Natural killer cell treated with Interleukin-12 subunit alpha and Interleukin-12 subunit beta and Interleukin-15 and Interleukin-18, amount 100 ng/mL, for 72 hours (primary cell): ENCODE measurements at regions not wholly inside any gene's neighbourhood (a gene's known extent, or its start where the extent isn't known, plus 50 kb on each side); places are given as distances from the start of the nearest gene placed in this dataset.
"Not testable (repeated sequence)": the region's sequence is repeated elsewhere in the genome, so short reads cannot be mapped to it uniquely, and the experiment has no call there.

Experiments used
- ATAC-seq, 2 donors: fragments of 150-1000 bp; cut with Tn5 transposase in 1 of 2; sonication (Bioruptor Pico), chemical (Tn5 transposase) in 1 of 2; 2 replicates each; pipeline ENCODE4 v1.10.0; 2021
- DNase-seq: peaks from one replicate; pipeline ENCODE4 v3.0.0; 2022; ENCODE audit warnings: low spot score
- H3K27ac Mint-ChIP-seq, 2 donors: 1 replicate in 1 of 2; 2 replicates in 1 of 2; pipeline ENCODE4 v1.8.0; 2022; ENCODE audit warnings: mixed read lengths in 2 of 2, mild to moderate bottlenecking in 1 of 2, moderate library complexity in 1 of 2
- H3K27me3 Mint-ChIP-seq, 2 donors: 1 replicate in 1 of 2; 2 replicates in 1 of 2; pipeline ENCODE4 v1.8.0; 2022; ENCODE audit warnings: mixed read lengths in 2 of 2
- H3K36me3 Mint-ChIP-seq: one replicate; pipeline ENCODE4 v1.8.0; 2022; ENCODE audit warnings: mixed read lengths
- H3K4me1 Mint-ChIP-seq, 2 donors: 1 replicate in 1 of 2; 2 replicates in 1 of 2; pipeline ENCODE4 v1.8.0; 2022; ENCODE audit warnings: low read depth in 2 of 2, mixed read lengths in 2 of 2, mild to moderate bottlenecking in 1 of 2
- H3K4me3 Mint-ChIP-seq: one replicate; pipeline ENCODE4 v1.8.0; 2022; ENCODE audit warnings: mixed read lengths
- H3K9me3 Mint-ChIP-seq: 2 replicates; pipeline ENCODE4 v1.8.0; 2022; ENCODE audit warnings: mixed read lengths

DNA sequence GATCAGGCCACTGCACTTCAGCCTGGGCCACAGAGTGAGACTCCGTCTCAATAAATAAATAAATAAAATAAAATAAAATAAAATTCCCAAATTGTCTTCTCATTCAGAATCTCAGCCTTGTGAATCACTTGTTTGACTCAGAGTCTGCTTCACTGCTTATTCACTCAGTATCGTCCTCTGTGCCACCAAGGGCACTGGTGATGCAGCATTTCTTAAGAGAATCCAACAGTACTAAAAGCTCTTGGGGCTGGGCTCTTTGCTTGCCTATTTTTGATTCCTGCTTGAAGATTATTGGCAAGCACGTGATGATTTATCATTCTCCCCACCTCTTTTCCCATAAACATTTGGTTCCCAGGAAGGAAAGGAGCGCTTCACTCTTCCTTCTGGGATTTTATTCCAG lies 54.8 kb upstream of the HMGB1 start:
- Mint-ChIP-seq H3K27ac (no peak overlapping the region), H3K4me1 (no peaks in the 10 kb centered on the region), H3K4me3 (no peak overlapping the region), H3K27me3 (peaks cover 0 to 2% of the 10 kb centered on the region in 2 donors), H3K9me3 (no peaks in the 10 kb centered on the region), H3K36me3 (no peaks in the 10 kb centered on the region)
- no peak for DNase-seq
- no peak for ATAC-seq

DNA sequence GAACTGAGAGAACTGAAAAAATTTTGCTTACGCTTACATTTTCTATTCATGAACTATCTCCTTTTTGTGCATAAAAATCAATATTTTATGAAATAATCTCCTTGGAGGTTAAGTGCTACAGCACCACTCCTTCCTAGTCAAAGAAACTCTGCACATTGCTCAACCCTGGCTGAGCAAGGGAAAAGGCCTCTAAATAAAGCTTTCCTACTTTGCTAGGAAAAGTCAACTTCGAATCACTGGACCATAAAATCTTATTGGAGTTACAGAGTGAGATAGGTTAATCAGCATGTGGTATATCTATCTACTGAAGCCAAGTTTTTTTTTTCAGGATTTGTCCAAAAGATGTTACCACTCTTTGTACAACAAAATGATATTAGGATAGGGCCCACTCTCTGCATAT lies 57.5 kb upstream of the HMGB1 start:
- no peak overlapping the region for H3K27ac Mint-ChIP-seq
- H3K36me3 Mint-ChIP-seq, result no peaks in the 10 kb centered on the region
- ATAC-seq (no peak), DNase-seq (no peak)
- H3K4me1 Mint-ChIP-seq, result no peaks in the 10 kb centered on the region
- peaks cover 0 to 2% of the 10 kb centered on the region in 2 donors for H3K27me3 Mint-ChIP-seq
- H3K4me3 Mint-ChIP-seq, result no peak overlapping the region
- no peaks in the 10 kb centered on the region for H3K9me3 Mint-ChIP-seq

DNA sequence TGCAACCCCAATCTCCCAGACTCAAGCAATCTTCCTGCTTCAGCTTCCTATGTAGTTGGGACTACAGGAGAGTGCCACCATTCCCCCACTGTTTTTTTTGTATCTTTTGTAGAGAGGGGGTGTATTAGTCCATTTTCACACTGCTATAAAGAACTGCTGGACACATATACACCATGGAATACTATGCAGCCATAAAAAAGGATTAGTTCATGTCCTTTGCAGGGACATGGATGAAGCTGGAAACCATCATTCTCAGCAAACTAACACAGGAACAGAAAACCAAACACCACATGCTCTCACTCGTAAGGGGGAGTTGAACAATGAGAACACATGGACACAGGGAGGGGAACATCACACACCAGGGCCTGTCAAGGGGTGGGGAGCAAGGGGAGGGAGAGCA lies 58.1 kb upstream of the HMGB1 start:
- H3K36me3 Mint-ChIP-seq, H3K27ac Mint-ChIP-seq, DNase-seq, H3K9me3 Mint-ChIP-seq, H3K4me3 Mint-ChIP-seq, H3K4me1 Mint-ChIP-seq, ATAC-seq, H3K27me3 Mint-ChIP-seq: not testable (repeated sequence)

DNA sequence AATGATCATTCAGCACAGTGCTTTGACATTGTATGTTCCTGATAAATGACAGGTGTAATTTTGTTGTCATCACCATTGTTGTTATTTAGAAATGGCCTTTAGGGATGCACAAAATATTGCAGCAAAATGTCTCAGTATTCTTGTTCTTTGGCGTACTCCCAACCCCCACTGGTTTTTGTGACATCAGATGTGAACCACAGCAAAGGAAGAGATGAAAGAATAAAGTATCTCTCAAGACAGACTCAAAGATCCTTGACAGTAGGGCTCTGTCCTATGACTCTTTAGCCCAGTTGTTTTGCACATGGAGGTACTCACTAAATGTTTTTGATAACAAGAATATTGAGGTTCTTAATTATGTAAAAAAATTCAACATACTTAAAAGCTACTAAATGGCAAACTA lies 59.5 kb upstream of the HMGB1 start:
- not testable (repeated sequence) for H3K9me3 Mint-ChIP-seq, H3K36me3 Mint-ChIP-seq, H3K4me3 Mint-ChIP-seq, H3K27ac Mint-ChIP-seq, H3K4me1 Mint-ChIP-seq, ATAC-seq, DNase-seq, H3K27me3 Mint-ChIP-seq

DNA sequence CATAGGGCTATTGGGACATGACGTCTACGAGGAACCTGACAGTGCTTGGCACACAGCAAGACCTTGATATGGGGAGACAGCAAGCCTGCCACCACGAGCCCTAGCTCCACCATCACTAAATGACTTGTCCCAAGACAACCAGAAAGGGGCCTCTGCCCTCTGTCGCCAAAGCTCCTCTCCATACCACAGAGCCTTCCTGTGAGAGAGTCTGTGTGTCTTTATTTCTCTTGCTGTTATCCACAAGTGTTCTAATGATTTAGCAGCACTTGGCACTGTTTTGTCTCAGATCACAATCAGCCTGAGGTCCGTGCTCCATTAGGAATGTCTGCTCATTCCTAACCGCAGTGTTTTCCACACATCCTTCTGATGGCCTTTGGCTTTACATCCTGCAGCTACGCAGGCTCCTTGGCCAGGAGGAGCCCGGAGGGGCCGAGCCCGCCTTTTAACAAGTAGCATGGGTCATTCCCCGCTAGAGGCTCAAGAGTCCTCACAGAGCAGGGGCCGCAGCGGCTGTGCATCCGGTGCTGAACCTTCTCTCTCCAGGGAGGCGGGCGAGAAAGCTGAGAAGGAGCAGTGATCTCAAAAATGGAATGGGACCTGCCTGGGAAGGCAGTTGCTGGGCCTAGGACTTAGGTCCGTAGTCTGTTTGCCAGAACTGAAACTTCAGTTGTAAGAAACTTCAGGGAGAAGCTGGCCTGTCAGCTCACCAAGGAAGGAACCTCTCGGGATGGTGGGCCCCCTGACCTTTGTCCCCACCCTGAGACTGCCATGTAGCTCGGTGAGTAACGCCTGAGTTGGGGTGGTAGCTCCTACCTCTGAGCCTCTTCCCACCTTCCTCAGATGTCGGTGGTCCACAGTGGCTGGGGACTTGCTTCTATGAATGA lies 61.1 kb upstream of the HMGB1 start:
- no peaks in the 10 kb centered on the region for H3K4me1 Mint-ChIP-seq
- peaks cover 0 to 2% of the 10 kb centered on the region in 2 donors for H3K27me3 Mint-ChIP-seq
- no peaks in the 10 kb centered on the region for H3K36me3 Mint-ChIP-seq
- H3K9me3 Mint-ChIP-seq, result no peaks in the 10 kb centered on the region
- no peak for ATAC-seq
- no peak overlapping the region for H3K4me3 Mint-ChIP-seq
- H3K27ac Mint-ChIP-seq, result no peak overlapping the region
- DNase-seq, result no peak

DNA sequence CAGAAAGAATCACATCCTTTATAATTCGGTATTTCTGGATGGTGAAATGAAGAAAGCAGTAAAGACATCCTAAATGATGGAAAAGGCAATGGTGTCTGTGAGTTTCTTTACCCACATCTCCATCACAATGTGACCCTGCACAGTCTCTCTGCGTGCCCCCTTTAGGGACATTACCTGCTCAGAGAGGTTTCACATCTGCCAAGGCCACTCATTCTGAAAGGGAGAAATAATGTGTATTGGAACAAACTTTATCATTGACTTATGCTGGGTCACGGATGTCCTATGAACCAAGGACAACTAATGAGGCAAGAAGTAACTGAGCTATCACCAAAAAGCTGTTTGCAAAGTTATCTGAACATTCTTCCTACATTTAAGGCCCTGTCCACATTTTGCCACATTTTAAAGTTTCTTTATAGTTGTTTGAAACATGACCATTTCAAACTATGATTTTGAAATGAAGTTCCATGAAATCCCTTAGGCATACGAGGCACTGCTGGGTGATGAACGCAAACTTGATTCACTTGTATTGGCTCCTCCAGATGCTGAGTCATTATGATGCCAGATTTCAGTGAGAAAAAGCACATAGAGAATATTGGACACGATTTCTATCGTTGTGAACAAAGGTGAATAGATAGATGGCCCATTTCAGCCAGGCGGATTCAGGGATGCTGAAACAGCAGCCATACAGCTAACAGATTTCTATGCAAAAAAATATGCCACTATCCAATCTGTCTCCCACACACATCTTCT lies 63.5 kb upstream of the HMGB1 start:
- Mint-ChIP-seq H3K4me3 (no peak overlapping the region), H3K4me1 (no peaks in the 10 kb centered on the region), H3K36me3 (no peaks in the 10 kb centered on the region), H3K27me3 (no peaks in the 10 kb centered on the region), H3K9me3 (no peaks in the 10 kb centered on the region), H3K27ac (no peak overlapping the region)
- DNase-seq (no peak), ATAC-seq (no peak)

DNA sequence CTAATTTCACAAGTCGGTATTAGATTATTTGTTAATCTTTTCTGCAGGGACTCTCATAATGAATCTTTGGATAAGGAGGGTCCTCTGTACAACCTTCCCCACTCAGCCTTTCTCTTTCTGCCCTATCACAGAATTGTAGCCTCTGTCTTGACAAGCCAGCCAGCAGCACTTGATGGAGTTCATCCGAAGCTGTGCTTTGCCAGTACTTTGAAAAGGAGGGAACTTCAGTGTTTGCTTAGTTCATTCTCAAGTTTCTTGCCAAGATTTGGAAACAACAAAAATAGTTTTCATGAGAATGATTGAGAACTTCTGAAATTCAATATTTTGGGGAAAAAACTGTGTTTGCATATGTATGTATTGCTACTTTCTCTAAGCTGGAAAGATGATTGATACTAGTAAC lies 69.3 kb upstream of the HMGB1 start:
- no peak for ATAC-seq
- H3K9me3 Mint-ChIP-seq, result no peaks in the 10 kb centered on the region
- H3K27ac Mint-ChIP-seq, result no peak overlapping the region
- no peaks in the 10 kb centered on the region for H3K4me1 Mint-ChIP-seq
- DNase-seq, result no peak
- H3K36me3 Mint-ChIP-seq, result no peaks in the 10 kb centered on the region
- no peak overlapping the region for H3K4me3 Mint-ChIP-seq
- no peaks in the 10 kb centered on the region for H3K27me3 Mint-ChIP-seq

DNA sequence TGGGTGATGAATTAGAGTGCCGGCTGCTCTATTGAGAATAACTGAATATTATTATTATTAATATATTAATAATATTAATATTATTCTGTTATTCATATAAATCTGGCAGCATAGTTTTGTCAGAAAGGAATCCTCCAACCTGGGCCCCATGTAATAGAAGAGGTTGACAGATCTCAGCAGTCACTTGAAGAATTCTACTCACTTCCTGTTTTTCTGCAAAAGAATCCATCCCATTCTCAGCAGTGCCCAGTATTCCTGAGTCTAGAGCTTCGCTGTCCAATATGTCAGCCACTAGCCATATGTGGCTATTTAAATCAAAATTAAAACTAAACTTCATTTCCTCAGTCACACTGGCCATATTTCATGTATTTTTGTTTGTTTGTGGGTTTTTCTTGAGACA lies 72.4 kb upstream of the USPL1 start:
- no peaks in the 10 kb centered on the region for H3K9me3 Mint-ChIP-seq

DNA sequence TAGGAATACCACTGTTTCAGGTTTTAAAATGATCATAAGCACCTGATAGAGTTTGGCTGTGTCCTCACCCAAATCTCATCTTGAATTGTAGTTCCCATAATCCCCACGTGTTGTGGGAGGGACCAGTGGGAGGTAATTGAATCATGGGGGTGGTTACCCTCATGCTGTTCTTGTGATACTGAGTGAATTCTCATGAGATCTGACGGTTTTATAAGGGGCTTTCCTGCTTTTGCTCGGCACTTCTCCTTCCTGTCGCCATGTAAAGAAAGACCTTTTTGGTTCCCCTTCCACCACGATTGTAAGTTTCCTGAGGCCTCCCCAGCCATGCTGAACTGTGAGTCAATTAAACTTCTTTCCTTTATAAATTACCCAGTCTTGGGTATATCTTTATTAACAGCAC lies 69.7 kb upstream of the USPL1 start:
- not testable (repeated sequence) for DNase-seq, H3K36me3 Mint-ChIP-seq, H3K27ac Mint-ChIP-seq, H3K4me1 Mint-ChIP-seq, H3K4me3 Mint-ChIP-seq, H3K27me3 Mint-ChIP-seq, ATAC-seq, H3K9me3 Mint-ChIP-seq

More for the DNA sequence above, 72.4 kb upstream of the USPL1 start:
- Mint-ChIP-seq H3K27ac (no peak overlapping the region), H3K4me1 (no peaks in the 10 kb centered on the region), H3K4me3 (no peak overlapping the region), H3K36me3 (no peaks in the 10 kb centered on the region), H3K27me3 (peaks cover 7 to 11% of the 10 kb centered on the region in 2 donors)
- DNase-seq (no peak), ATAC-seq (no peak)

DNA sequence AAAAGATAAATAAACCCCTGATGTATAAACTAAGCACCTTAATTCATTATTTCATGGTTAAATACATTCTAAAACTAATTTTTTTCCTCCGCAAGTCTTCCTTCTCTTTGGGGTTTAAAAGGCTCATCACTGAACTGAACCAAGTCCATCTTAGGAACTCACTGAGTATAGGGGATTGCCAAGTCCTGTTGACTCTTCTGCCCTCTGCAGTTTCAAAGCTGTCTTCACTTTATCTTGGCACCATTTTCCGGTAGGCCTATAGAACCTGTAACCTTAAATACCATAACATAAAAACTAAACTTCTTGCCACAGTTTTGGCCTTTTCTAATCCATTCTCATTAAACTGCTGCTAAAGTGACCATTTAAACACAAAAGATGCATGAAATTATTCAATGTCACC lies 66.5 kb upstream of the USPL1 start:
- ATAC-seq, result no peak
- Mint-ChIP-seq H3K4me1 (no peaks in the 10 kb centered on the region), H3K27me3 (no peaks in the 10 kb centered on the region), H3K4me3 (no peak overlapping the region), H3K9me3 (no peaks in the 10 kb centered on the region), H3K27ac (no peak overlapping the region), H3K36me3 (no peaks in the 10 kb centered on the region)
- DNase-seq, result no peak

DNA sequence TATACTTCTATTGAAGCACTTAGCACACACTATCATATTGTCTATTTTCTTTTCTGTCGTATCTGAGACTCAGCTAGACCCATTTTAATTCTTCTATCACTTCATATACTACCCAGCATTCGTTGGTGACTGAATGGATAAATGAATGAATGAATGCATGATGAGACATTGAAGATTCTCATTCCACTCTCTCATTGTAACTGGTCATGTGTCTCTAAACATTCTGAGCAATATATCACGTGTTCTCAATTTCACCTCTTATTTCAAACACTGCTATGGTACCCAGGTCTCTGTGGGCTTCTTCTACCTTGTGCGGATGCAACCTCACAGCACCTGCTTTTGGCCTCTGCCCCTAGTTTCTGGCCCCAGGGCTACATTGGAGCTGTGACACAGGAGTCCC lies 65.2 kb upstream of the USPL1 start:
- Mint-ChIP-seq H3K27me3 (peaks cover 0 to 1% of the 10 kb centered on the region in 2 donors), H3K9me3 (no peaks in the 10 kb centered on the region), H3K27ac (no peak overlapping the region), H3K4me3 (no peak overlapping the region), H3K36me3 (no peaks in the 10 kb centered on the region), H3K4me1 (no peaks in the 10 kb centered on the region)
- ATAC-seq, result no peak
- no peak for DNase-seq

DNA sequence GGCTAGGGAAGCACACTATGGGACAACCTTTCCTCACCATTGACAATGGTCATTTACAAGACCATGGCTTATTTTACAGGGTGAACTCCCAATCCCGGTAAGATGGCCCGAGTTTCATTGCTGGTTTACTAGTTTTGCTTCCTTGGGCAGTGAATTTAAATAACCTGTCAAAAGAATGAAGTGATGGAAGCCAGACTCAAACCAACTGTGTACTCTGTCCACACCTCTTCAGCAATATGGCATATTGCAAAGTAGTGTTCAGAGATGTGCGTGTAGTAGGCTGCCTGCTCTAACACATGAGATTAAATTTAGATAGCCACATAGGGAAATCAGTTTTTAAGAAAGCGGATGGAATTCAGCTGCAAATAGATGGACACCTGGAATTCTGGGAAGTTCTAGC lies 58.4 kb upstream of the USPL1 start:
- peaks cover 22 to 38% of the 10 kb centered on the region in 2 donors for H3K27me3 Mint-ChIP-seq
- no peak for DNase-seq
- no peak overlapping the region for H3K4me3 Mint-ChIP-seq
- H3K4me1 Mint-ChIP-seq, result no peaks in the 10 kb centered on the region
- ATAC-seq, result no peak
- H3K27ac Mint-ChIP-seq, result no peak overlapping the region
- no peaks in the 10 kb centered on the region for H3K9me3 Mint-ChIP-seq
- peaks cover 6% of the 10 kb centered on the region for H3K36me3 Mint-ChIP-seq

DNA sequence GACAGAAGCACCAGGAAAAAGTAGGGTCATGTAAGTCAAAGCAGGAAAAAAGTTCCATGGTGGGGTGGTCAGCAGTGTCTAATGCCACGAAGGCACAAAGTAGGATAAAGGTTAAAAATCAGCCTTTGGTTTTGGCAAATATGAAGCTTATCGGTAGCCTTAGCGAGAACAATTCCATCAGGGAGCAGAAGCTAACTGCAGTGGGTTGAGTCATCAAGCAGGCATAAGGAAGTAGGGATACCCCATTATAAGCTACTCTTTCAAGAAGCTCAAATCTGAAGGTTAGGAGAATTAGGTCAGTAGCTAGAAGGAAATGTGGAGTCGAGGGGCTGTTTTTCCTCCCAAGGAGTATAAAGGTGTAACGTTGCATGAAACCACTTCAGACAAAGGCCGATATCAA lies 57.5 kb upstream of the USPL1 start:
- ATAC-seq (no peak), DNase-seq (no peak)
- Mint-ChIP-seq H3K9me3 (no peaks in the 10 kb centered on the region), H3K36me3 (peaks cover 6% of the 10 kb centered on the region), H3K4me3 (no peak overlapping the region), H3K27me3 (peaks cover 24 to 47% of the 10 kb centered on the region in 2 donors), H3K4me1 (peaks cover 0 to under 1% of the 10 kb centered on the region in 2 donors), H3K27ac (no peak overlapping the region)

DNA sequence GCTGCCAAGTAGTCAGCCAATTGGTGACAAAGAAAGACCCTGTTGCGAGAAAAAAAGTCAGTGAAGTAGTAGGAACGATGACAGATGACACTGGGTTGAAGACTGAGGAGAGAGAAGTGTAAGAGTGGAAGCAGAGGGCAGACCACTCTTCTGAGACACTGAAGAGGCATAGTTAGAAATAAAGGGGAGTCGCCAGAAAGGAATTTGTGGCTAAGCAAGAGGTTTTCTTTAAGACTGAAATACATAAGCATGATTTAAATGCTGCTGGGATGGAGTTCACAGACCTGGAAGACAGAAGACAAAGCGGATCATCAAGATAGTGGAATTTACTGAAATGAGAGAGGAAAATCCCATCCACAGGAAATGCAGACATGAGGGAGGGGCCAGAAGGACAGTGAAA lies 56.2 kb upstream of the USPL1 start:
- Mint-ChIP-seq H3K9me3 (no peaks in the 10 kb centered on the region), H3K27ac (no peak overlapping the region), H3K36me3 (peaks cover 6% of the 10 kb centered on the region), H3K27me3 (peaks cover 29 to 54% of the 10 kb centered on the region in 2 donors), H3K4me3 (no peak overlapping the region), H3K4me1 (peaks cover 1 to 6% of the 10 kb centered on the region in 2 donors)
- no peak for ATAC-seq
- DNase-seq, result no peak
